ENCODE measurements at regions not wholly inside any gene's neighbourhood (a gene's known extent, or its start where the extent isn't known, plus 50 kb on each side); places are given as distances from the start of the nearest gene placed in this dataset.
"Not testable (repeated sequence)": the region's sequence is repeated elsewhere in the genome, so short reads cannot be mapped to it uniquely, and the experiment has no call there.

GRCh38 chr15:22572152-22572735 is 113.5 kb downstream of the GOLGA6L22 start:
- not testable (repeated sequence) for TF ChIP-seq ZNF20 (CRISPR knock-in tag; IDR thresholded peaks at IDR 0.05); CTCF (CRISPR knock-in tag; IDR thresholded peaks at IDR 0.05); FOXM1 (CRISPR knock-in tag; IDR thresholded peaks at IDR 0.05); GATAD2A (CRISPR knock-in tag; IDR thresholded peaks at IDR 0.05); ZBTB49 (CRISPR knock-in tag; IDR thresholded peaks at IDR 0.05; ENCODE audit: borderline replicate concordance); PCBP2 (optimal IDR thresholded peaks at IDR 0.05; ENCODE audit: low read depth, low read length, poor library complexity, severe bottlenecking); FOXA1 (IDR thresholded peaks at IDR 0.05); FOXA1 (CRISPR knock-in tag; IDR thresholded peaks at IDR 0.05); ZSCAN29 (CRISPR knock-in tag; conservative IDR thresholded peaks at IDR 0.05); POLR2A (IDR thresholded peaks at IDR 0.05; ENCODE audit: insufficient read depth in 1 of 2, low read depth in 2 of 2, low read length in 2 of 2); ARNTL (CRISPR knock-in tag; IDR thresholded peaks at IDR 0.05); HNF4G (IDR thresholded peaks at IDR 0.05; ENCODE audit: borderline replicate concordance, low read depth, low read length); HNF4G (CRISPR knock-in tag; IDR thresholded peaks at IDR 0.05; ENCODE audit: borderline replicate concordance, low read depth); ZNF12 (CRISPR knock-in tag; IDR thresholded peaks at IDR 0.05)
- TF ChIP-seq, protein P1, sequence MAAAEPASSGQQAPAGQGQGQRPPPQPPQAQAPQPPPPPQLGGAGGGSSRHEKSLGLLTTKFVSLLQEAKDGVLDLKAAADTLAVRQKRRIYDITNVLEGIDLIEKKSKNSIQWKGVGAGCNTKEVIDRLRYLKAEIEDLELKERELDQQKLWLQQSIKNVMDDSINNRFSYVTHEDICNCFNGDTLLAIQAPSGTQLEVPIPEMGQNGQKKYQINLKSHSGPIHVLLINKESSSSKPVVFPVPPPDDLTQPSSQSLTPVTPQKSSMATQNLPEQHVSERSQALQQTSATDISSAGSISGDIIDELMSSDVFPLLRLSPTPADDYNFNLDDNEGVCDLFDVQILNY (CRISPR knock-in tag; conservative IDR thresholded peaks at IDR 0.05), result not testable (repeated sequence)
- TF ChIP-seq, protein P2, sequence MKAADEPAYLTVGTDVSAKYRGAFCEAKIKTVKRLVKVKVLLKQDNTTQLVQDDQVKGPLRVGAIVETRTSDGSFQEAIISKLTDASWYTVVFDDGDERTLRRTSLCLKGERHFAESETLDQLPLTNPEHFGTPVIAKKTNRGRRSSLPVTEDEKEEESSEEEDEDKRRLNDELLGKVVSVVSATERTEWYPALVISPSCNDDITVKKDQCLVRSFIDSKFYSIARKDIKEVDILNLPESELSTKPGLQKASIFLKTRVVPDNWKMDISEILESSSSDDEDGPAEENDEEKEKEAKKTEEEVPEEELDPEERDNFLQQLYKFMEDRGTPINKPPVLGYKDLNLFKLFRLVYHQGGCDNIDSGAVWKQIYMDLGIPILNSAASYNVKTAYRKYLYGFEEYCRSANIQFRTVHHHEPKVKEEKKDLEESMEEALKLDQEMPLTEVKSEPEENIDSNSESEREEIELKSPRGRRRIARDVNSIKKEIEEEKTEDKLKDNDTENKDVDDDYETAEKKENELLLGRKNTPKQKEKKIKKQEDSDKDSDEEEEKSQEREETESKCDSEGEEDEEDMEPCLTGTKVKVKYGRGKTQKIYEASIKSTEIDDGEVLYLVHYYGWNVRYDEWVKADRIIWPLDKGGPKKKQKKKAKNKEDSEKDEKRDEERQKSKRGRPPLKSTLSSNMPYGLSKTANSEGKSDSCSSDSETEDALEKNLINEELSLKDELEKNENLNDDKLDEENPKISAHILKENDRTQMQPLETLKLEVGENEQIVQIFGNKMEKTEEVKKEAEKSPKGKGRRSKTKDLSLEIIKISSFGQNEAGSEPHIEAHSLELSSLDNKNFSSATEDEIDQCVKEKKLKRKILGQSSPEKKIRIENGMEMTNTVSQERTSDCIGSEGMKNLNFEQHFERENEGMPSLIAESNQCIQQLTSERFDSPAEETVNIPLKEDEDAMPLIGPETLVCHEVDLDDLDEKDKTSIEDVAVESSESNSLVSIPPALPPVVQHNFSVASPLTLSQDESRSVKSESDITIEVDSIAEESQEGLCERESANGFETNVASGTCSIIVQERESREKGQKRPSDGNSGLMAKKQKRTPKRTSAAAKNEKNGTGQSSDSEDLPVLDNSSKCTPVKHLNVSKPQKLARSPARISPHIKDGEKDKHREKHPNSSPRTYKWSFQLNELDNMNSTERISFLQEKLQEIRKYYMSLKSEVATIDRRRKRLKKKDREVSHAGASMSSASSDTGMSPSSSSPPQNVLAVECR (CRISPR knock-in tag; IDR thresholded peaks at IDR 0.05; ENCODE audit: borderline replicate concordance), result not testable (repeated sequence)
